D341Med (cell line): ENCODE measurements at regions not wholly inside any gene's neighbourhood (a gene's known extent, or its start where the extent isn't known, plus 50 kb on each side); places are given as distances from the start of the nearest gene placed in this dataset.

Experiments used
- DNase-seq: peaks from one replicate; pipeline ENCODE4 v3.0.0; 2012; ENCODE audit warnings: low spot score

DNA sequence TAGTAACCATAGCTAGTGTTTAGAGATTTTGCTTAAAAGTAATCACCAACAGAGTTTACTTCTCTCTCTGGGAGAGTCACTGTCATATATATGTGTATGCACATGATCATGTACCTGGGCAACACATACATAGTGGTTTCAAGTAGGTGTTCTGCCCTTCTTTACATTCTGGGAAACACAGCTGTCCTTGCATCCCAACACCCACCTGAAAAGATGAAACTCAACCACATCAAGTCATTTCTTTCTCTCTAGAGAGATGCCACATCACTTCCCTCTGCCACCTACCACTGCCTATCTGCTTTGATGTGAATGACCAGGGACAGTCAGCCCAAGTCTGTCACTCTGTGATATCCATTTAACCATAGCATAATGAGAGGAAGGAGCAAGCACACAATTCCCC is 155.8 kb upstream of the GADL1 start:
- no peak for DNase-seq

DNA sequence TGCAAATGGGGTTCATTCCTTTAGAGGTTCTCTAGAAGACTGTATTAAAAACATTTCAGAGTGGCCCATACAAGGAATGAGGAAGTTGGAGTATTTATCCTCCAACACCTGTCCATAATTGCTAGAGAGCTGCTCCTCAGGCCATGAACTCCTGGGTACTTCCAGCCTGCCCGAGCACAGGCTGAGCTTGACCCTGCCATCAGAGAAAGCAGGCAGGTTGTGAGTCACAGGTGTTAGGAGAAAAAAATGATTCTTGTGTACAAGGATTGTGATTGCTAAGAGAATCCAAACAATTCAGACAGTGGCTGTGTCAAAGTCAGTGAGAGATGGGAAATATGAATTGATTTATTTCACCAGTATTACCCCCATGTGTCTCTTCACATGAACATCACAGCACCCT is 156.8 kb upstream of the GADL1 start:
- no peak for DNase-seq

DNA sequence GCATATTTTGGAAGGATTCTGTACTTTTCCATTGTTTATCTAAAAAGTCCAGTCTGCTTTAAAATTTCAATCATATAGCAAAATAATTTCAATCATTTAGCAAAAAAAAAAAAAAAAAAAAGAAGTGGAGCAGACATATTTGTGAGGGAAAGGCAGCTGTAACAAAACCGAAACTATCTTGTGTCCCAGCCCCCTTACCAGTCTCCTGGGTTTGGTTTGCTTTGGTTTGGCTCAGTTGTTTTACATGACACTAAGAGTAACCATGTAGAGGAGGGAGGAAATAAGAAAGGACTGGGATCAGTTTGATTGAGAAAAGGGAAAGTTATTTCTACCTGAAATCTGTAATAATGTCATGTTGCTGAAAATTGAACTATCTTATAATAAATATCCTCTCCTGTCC is 158.8 kb upstream of the GADL1 start:
- no peak for DNase-seq

DNA sequence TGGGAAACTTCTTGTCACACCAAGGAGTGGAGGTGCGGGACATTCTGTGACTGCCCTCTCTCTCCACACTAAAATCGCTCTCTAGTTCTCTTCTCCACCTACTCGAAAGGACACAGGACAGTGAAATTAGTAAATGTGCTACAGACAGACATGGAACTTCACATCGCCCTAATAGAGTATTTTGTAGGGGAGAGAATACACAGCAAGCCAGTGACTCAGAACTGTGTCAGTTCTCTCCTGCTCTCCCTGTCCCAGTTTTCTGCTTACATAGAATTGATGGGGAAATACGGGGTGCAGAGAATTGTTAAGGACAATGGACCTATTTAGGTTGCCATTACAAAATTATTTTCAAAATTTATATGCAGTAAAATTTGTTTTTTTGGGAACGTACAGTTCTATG is 159.6 kb upstream of the GADL1 start:
- DNase-seq: no peak

DNA sequence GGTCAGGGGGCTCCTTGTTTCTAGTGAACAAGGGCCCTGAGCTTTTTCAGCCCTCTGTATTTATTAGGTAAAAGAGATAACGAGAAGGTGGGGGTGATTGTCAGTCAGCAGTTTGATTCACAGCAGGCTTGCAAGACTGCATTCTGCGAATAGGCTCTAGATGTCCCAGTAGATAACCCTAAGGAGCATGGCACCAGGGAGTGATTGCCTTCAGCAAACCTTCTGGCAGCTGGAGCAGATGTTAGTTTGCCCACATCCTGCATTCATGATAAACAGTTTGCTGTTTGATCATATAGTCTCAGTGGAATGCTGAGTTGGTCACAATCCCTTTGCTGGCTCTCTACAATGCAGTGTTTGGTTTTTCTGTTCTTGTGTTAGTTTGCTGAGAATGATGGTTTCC is 161.3 kb upstream of the GADL1 start:
- no peak for DNase-seq

DNA sequence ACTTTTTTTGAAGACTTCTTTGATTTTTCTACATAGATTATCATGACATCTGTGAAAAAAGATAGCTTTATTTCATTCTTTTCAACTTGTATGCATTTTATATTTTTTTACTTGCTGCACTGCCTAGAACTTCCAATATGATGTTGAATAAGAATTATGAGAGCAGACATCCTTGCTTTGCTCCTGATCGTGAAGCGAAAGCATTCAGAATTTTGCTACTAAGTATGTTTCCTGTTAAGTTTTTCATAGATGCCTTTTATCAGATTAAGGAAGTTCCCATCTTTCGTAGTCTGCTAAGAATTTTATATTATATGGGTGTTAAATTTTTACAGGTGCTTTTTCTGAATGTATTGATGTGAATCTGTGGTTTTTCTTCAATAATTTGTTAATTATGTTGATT is 163.4 kb upstream of the GADL1 start:
- DNase-seq: no peak

DNA sequence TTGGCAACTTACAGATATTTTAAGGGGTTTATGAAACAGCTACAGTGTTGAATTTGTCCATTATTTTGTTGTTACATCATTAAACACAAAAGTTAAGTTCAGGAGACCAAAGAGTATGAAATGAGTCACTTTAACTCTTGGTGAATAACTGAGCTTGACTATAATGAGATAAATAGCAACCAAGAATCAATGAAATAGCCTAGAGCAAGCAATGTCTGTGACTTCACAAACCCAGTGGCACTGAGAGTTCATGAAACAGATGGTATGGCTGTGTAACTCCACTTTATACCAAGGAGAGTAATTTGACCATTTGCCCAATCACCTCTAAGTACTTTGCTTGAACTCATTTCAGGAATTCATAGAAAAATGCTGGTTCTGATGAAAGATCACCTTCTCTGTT is 169.6 kb upstream of the GADL1 start:
- no peak for DNase-seq

DNA sequence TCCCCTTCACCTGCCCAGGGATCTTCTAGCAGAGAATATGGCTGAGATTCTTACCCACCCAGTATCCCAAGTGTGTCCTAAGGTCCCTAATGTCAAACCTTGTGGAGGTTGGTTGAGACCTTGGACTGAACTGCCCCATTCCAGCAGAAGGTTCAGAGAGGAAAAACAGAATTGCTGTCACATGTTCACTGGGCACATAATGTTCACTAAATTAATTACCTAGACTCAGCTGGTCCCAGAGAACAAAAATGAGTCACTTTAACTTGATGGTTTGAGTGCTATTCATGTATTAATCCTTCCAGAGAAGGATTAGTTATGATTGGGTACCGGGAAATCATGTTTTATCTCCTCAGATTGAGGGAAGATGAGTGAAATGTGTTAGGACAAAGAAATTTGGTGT is 171.3 kb upstream of the GADL1 start:
- no peak for DNase-seq

DNA sequence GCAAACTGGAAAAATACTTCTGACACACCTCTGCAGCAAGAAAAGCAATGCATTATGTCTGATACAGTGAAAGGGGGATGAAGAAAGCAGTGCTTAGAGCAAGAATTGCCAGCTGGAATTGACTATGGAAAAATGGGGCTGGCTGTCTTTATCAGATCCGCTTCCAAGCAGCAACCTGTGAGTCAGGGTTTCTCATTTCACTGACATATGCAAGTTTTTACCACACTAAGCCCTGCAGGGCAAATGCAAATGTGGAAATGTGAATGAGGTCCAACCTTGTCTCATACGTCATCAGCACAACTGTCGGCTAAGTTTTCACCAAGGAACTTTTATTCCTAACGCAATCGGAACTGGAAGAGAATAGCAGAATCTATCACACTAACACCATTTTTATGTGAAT is 172.5 kb upstream of the GADL1 start:
- DNase-seq: no peak

DNA sequence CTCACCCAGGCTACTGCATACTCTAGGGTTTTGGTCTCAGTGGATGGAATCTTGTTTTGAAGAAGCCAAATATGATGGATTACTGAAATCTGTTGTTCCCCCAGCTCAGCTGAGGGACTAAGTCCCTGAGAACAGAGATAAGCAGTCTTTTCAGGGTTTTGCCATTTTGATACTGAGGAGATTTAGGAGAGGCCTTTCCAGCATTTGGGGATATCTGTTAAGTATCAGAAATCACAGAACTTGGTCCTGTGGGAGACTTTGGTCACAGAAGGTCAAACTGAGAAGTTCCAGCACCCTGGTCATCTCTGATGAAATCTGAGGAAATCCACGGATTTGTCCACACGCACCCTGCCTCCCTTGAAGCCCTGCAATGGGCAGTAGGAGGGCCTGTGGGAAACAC is 181.0 kb upstream of the GADL1 start:
- no peak for DNase-seq

DNA sequence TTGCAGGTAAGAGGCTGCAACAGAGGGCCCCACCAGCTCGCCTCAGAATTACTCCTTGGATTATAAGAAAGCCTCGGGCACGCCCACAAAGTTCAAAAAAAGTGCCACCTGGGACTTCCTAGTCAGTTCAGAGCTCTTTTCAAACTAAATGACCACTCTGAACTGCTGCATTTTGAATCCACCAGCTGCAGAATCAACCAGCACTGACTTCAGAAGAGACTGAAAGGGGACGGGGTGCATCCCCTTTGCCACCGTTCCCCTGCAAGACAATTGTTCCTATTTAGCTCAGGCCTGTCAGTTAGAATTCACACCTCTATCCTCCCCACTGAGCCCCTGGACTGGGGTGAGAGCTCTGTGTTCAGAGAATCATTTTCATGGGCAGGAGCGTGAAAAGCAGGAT is 181.4 kb upstream of the GADL1 start:
- no peak for DNase-seq

DNA sequence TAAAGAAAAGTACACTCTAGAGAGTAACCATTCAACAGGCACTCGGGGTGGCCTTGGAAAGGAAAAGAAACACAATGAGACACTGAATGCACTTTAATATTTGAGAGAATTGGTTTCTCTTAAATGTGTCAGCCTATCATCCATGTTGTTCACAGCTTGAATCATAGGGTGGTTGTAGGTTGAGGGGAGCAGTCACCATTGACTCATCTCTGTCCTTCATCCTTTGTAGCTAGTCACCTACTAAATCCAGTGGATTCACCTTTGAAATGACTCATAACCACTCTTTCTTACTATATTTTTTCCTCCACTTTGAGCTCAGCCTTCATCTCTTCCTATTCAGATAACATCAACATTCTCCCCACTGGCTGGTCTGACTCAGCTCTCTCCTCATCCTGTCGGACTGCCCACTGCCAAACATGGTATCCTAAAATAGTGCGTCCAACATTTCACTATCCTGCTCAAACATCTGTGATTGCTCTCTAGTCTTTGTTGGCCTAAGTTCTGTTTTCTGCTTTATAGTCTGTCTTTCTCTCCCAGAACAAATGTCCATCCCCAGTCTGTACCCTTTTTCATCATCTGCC is 182.7 kb upstream of the GADL1 start:
- no peak for DNase-seq

DNA sequence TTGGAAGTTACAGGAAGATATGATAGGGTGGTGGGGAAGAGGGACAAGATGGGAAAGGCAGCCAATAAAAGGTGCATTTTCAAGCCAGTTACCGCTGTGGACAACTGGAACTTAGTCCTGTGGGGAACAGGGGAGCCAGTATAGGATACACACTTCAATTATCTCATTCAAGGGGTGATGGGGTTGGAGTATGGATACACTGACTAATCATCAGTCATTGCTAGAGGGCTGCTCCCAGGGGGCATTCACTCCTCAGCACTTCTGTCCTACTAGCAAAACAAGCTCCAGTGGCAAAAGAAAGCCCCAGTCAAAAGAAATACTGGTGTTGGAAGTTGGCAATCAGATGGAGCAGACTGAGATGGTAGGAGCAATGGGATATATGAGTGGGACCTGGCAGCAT is 183.4 kb upstream of the GADL1 start:
- no peak for DNase-seq

DNA sequence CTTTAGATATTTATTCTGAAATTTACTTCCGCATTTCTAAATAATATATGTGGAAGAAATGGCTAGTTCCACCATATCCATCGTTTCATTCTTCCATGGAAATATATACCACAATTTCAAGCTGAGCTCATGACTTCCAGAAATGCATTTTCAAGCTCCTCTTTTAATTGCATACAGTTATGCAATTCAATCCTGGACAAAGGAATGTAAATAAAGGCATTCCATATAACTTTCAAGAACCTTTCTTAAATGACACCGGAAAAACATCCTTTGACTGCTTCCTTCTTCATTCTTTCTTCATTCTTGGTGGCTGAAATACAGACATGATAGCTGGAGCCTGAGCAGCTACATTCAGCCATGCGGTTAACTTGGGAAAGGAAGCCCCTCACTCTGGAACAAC is 185.2 kb upstream of the GADL1 start:
- no peak for DNase-seq

DNA sequence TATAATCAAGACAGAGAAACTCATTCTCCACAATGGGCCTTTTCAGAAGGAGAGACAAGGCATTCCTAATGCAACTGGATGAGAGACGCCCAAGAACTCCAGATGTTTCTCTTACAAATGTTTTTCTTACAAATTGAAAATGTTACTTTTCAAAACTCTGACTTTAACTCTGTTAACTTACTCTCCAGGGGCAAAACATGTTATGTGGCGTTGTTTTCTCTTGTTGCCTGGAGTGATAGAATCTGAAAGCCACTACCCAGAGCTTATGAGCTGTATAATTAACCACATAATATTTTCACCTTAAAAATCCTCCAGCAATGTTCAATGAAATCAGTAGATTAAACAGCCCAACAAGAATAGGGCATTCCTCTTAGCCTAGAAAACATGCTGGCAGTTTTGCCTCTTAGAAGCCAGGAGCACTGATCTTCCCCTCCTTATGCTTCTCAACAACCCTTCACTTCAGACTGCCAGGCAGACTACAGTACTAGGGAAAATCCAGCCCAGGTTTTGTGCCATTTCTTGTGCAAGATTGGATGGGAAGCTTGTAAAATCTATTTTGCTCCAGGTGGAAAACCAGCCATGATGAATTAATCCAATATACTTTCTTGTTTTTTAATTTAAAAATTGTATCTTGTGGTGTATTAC is 186.7 kb upstream of the GADL1 start:
- no peak for DNase-seq

DNA sequence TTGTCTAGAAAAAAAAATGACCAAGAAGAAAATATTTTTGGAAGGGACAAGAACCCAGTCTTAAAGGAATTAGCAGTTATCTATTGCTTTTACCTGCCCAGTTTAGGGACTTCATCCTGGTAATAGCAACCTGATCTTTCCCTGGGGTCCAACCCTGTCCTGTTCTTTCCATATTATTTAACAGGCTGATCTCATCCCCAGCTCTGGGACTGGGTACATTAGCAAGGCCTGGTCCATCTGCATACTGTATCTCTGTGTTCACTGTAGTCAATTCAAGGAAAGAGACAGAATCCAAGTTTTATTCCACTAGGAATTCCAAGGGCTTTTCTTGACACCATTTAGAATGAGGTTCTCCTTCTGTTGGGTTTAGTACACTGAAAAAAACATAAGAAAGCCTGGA is 191.7 kb upstream of the GADL1 start:
- no peak for DNase-seq

DNA sequence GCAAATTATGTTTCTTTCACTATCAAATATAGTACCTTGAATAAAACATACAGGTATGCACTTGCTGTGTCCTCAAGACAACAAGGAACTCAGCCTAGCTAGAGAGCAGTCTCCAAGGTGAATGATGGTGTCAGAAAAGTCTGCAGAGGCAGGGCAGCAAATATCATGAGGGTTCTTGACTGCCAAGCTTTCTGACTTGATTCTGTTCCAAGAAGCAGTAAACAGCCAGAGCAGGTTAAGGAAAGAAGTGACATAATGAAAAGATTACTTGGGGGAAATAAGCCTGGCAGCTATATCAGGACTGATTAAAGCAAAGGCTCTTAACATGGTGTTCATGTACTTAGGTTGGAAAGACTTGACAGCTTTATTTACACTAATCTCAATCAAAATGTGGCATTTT is 192.2 kb upstream of the GADL1 start:
- DNase-seq: no peak

DNA sequence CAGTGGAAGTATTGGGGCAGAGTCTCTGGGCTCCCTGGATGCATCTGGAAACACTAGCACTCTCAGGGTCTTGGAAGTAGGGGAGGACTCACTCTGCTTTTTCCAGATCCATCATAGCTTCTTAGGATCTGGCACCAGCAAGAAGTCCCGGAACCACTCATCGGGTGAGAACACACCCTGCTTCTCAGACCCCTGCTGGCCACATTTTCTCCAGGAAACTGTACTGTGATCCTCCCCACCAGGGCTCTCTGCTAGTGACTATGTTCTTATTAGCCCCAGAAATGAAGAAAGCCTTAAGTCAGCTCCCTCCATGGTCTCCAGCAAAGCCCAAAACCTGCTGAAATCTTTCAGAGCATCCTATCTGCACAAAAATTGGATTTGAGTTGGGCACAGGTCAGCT is 197.3 kb upstream of the GADL1 start:
- no peak for DNase-seq

DNA sequence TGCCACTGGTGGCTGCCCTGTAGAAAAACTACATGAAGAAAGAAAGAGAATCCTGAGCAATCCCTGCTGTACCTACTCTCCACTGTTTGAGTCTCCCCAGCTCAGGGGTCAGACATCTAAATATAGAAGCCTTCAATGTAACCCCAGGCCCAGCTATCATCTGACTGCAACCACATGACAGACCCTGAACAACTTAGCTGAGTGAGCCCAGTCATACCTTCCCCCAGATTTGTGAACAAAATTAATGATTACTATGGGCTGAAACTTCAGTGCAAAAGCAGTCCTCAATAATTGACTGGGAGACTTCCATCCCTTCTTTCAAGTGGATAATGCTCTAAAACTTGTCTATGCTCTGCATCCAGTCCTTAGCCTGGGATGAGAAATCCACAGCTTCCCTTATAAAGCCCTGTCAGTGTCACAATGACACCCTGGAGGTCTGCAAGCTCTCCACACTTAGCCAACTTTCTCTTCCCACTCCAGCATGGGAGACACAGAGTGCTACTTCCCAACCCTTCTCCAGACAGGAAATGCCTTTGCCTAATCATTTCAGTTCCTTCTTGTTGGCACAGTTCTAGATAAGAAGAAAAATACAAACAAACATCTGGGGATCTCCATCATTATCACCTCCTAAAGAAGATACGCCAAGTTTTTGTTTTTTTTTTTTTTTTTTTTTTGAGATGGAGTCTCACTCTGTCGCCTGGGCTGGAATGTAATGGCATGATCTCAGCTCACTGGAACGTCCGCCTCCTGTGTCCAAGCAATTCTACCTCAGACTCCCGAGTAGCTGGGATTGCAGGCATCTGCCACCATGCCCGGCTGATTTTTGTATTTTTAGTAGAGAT is 198.5 kb upstream of the GADL1 start:
- no peak for DNase-seq

DNA sequence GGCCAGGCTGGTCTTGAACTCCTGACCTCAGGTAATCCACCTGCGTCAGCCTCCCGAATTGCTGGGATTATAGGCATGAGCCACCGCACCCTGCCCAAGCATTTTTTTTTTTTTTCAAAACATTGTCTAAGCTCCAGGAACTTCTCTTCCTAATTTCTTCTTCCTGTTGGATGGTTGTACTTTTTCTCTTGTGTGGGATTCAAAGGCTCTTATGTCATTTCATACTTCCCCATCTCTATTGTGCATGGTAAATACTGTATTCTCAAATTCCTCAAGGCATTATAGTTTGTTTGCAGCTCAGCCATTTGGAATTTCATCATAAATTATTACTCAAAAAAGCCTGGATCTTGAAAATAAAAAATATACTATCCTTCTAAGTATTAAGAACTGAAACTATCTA is 199.1 kb upstream of the GADL1 start:
- no peak for DNase-seq

DNA sequence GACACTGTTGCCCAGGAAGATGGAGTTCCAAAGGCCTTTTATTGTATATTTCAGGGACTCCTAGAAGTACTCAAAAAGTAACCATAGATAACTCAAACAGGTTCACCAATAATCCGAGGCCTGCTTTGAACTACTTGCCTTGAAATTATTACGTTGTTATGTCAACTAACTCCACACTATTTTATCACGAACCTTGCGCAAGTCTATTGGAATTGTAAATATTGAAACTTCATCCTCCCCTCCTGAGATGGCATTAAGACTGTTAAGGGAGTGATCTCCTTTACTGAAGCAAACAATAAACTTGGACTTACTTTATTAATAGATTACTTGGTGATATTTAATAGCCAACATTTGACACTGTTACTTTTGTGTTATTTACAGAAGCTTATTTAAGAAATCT is 199.6 kb upstream of the GADL1 start:
- no peak for DNase-seq

DNA sequence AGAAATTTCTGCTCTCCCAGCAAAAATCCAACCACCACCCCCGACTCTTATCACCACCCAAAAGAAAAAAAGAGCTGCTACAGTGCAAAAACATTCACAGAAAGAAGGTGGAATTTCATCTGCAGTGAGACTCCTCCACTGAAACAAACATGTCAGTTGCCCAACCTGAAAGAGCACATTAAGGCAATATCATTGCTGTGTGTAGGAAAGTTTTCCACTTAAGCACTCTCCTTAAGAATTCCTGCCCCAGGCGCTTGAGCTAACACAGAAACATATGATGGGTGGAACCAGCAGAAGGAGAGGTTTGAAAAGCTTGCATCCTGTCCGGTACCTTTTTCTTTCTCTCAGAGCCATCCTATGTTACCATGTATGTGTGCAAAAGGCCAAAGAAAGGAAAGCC is 200.8 kb upstream of the GADL1 start:
- DNase-seq: no peak

DNA sequence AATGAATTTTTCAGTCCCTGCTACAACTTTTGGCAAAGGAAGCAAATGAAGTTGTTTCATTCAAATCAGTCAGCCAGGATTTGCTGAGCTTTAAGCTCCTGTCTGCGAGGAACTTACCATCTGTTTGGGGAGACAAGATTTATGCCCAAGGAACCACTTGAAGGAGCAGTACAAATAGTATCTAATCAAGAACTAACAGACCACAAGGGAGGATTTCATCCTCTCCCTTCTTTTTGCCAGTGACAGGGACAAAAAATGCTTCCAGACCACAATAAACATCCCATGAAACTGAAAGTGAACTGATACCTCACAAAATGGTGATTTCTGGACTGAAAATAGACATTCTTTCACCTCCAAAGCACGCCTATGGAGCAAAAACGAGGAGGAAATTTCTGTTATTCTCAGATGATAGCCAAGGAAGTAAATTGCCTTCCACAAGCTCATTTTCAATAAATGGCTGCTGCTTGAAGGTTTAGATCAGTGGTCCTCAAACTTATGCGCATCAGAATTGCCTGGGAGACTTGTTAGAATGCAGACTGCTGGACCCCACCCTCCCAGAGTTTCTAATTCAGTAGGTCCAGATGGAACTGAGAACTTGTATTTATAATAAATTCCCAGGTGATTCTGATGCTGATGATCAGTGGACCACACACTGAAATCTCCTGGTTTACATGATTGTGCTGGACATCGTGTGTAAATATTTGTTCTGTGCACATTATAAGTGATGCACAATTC is 202.4 kb upstream of the GADL1 start:
- no peak for DNase-seq
